HEK293 (cell line): ENCODE measurements at regions not wholly inside any gene's neighbourhood (a gene's known extent, or its start where the extent isn't known, plus 50 kb on each side); places are given as distances from the start of the nearest gene placed in this dataset.

Experiments used
- KLF7 ChIP-seq: fragments of 450-650 bp; formaldehyde crosslinking; IDR thresholded peaks from 2 replicates; pipeline ENCODE4 v1.5.1; 2016; ENCODE audit warnings: missing biosample characterization, missing genetic modification characterization, borderline replicate concordance
- ZBTB21 ChIP-seq: fragments of 450-650 bp; formaldehyde crosslinking; IDR thresholded peaks from 2 replicates; pipeline ENCODE4 v1.5.1; 2017; ENCODE audit warnings: missing biosample characterization, missing genetic modification characterization
- ZFP37 ChIP-seq: fragments of 450-650 bp; formaldehyde crosslinking; IDR thresholded peaks from 2 replicates; pipeline ENCODE4 v1.5.1; 2016; ENCODE audit warnings: missing biosample characterization, missing genetic modification characterization
- TF ChIP-seq, protein P1 (sequence below): fragments of 450-650 bp; formaldehyde crosslinking; IDR thresholded peaks from 2 replicates; pipeline ENCODE4 v1.5.1; 2016; ENCODE audit warnings: missing biosample characterization, missing genetic modification characterization

DNA sequence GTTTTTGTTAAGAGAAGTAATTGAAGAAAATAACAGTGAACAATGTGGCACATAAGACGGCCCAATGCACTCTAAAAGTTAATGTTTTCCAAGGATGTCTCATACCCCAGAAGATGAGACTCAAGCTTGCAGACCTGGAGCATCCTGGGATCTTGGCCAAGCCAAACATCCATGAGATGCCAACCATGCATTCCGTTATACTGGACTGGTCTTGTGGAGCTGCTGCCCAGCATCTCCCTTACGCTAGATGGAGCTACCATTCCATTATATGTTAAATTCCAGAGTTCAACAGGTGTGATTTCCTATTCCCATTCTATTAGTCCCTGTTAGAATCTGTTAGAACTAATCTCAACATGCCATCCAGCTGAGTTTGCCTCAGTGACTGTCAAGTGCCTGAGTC is 181.8 kb downstream of the PDCD6IP start:
- TF ChIP-seq, protein P1, sequence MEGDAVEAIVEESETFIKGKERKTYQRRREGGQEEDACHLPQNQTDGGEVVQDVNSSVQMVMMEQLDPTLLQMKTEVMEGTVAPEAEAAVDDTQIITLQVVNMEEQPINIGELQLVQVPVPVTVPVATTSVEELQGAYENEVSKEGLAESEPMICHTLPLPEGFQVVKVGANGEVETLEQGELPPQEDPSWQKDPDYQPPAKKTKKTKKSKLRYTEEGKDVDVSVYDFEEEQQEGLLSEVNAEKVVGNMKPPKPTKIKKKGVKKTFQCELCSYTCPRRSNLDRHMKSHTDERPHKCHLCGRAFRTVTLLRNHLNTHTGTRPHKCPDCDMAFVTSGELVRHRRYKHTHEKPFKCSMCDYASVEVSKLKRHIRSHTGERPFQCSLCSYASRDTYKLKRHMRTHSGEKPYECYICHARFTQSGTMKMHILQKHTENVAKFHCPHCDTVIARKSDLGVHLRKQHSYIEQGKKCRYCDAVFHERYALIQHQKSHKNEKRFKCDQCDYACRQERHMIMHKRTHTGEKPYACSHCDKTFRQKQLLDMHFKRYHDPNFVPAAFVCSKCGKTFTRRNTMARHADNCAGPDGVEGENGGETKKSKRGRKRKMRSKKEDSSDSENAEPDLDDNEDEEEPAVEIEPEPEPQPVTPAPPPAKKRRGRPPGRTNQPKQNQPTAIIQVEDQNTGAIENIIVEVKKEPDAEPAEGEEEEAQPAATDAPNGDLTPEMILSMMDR, result no peak
- no peak for TF ChIP-seq KLF7 (tag by site-specific recombination)
- no peak for TF ChIP-seq ZBTB21 (tag by site-specific recombination)
- TF ChIP-seq ZFP37 (tag by site-specific recombination), result no peak
